GM23248 (cell line): ENCODE measurements at regions not wholly inside any gene's neighbourhood (a gene's known extent, or its start where the extent isn't known, plus 50 kb on each side); places are given as distances from the start of the nearest gene placed in this dataset.

Source experiments
- EZH2 ChIP-seq: fragments of 200-600 bp; sonication (generic); IDR thresholded peaks from 2 replicates; pipeline ENCODE4 v1.6.1; 2018; ENCODE audit warnings: antibody characterized with exemption, mild to moderate bottlenecking; ENCODE audit not compliant: insufficient read depth, poor library complexity, severe bottlenecking
- EZH2phosphoT487 ChIP-seq: fragments of 200-600 bp; sonication (generic); IDR thresholded peaks from 2 replicates; pipeline ENCODE4 v1.6.1; 2018; ENCODE audit warnings: antibody characterized with exemption, moderate library complexity, mild to moderate bottlenecking, low read depth; ENCODE audit not compliant: insufficient read depth

DNA sequence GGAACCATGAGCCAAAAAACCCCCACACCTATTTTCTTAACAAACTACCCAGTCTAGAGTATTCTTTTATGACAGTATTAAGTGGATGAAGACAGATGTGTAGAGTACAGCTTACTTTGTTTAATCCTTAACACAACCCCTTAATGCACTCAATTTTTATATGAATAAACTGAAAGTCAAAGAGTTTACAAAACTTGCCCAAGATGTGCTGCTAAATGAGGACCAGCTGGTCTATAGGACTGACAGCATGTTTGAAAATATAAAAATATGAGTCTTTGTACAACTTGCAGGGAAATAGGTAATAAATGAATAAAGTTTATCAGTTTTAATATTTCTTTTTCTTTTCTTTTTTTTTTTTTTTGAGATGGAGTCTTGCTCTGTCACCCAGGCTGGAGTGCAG is 102.3 kb downstream of the ZFY start:
- TF ChIP-seq EZH2 = no peak
- no peak for TF ChIP-seq EZH2phosphoT487
